HCT116 (cell line): ENCODE measurements at regions not wholly inside any gene's neighbourhood (a gene's known extent, or its start where the extent isn't known, plus 50 kb on each side); places are given as distances from the start of the nearest gene placed in this dataset.

Experiments
- ATF3 ChIP-seq: IDR thresholded peaks from 2 replicates; pipeline ENCODE4 v1.6.1; 2012
- CTCF ChIP-seq, 3 experiments: fragments of 200-600 bp in 1 of 3; sonication (generic) in 1 of 3; IDR thresholded peaks in 2 of 3; conservative IDR thresholded peaks in 1 of 3; 2 replicates each; pipeline ENCODE4 v1.5.1; 2012 to 2017; ENCODE audit warnings: low read depth in 2 of 3, low read length in 2 of 3, antibody characterized with exemption in 1 of 3, borderline replicate concordance in 1 of 3, control low read depth in 1 of 3, mild to moderate bottlenecking in 1 of 3, mixed read lengths in 1 of 3, mixed run types in 1 of 3, moderate library complexity in 1 of 3; ENCODE audit not compliant: insufficient read depth in 1 of 3
- ELF1 ChIP-seq: IDR thresholded peaks from 2 replicates; pipeline ENCODE4 v1.6.1; 2012; ENCODE audit warnings: low read depth, borderline replicate concordance
- EZH2 ChIP-seq: fragments of 200-600 bp; sonication (generic); IDR thresholded peaks from 2 replicates; pipeline ENCODE4 v1.6.1; 2017; ENCODE audit warnings: antibody characterized with exemption, mixed run types
- FOSL1 ChIP-seq: IDR thresholded peaks from 2 replicates; pipeline ENCODE4 v1.6.1; 2012; ENCODE audit warnings: low read depth
- JUND ChIP-seq: IDR thresholded peaks from 2 replicates; pipeline ENCODE4 v1.6.1; 2012
- MAX ChIP-seq: IDR thresholded peaks from 2 replicates; pipeline ENCODE4 v1.6.1; 2012
- POLR2A ChIP-seq: IDR thresholded peaks from 2 replicates; pipeline ENCODE4 v1.7.0; 2011; ENCODE audit warnings: borderline replicate concordance; ENCODE audit not compliant: insufficient read depth, insufficient read length; ENCODE audit errors: extremely low read depth
- POLR2AphosphoS5 ChIP-seq: IDR thresholded peaks from 2 replicates; pipeline ENCODE4 v1.6.1; 2011; ENCODE audit warnings: mild to moderate bottlenecking, low read depth, low read length, moderate library complexity
- SIN3A ChIP-seq: IDR thresholded peaks from 2 replicates; pipeline ENCODE4 v1.6.1; 2012; ENCODE audit warnings: low read depth
- SP1 ChIP-seq: IDR thresholded peaks from 2 replicates; pipeline ENCODE4 v1.6.1; 2012; ENCODE audit warnings: low read depth
- ZNF274 ChIP-seq: fragments of 200-500 bp; sonication (Bioruptor generic); IDR thresholded peaks from 2 replicates; pipeline ENCODE4 v1.6.1; 2014; ENCODE audit warnings: mild to moderate bottlenecking, low read depth, low read length, inconsistent platforms

- no peak for TF ChIP-seq SP1
- TF ChIP-seq CTCF (IDR thresholded peaks at IDR 0.05 in 2 of 3, conservative IDR thresholded peaks at IDR 0.05 in 1 of 3; ENCODE audit: borderline replicate concordance in 1 of 3, insufficient read depth in 1 of 3, low read depth in 2 of 3, low read length in 2 of 3), result no peak
- no peak for TF ChIP-seq EZH2
- no peak for TF ChIP-seq POLR2A
- TF ChIP-seq FOSL1, result no peak
- no peak for TF ChIP-seq ZNF274
- TF ChIP-seq ATF3, result no peak
- TF ChIP-seq POLR2AphosphoS5, result no peak
- no peak for TF ChIP-seq JUND
- TF ChIP-seq MAX, result no peak
- no peak for TF ChIP-seq SIN3A
- no peak for TF ChIP-seq ELF1
Measured at GRCh38 chr15:62323353-62323890, 158.3 kb upstream of the C2CD4B start.
